Immature natural killer cell (primary cell): ENCODE measurements at regions not wholly inside any gene's neighbourhood (a gene's known extent, or its start where the extent isn't known, plus 50 kb on each side); places are given as distances from the start of the nearest gene placed in this dataset.
"Not testable (repeated sequence)": the region's sequence is repeated elsewhere in the genome, so short reads cannot be mapped to it uniquely, and the experiment has no call there.

ENCODE experiments used
- DNase-seq, 3 donors: peaks; one replicate each; pipeline ENCODE4 v3.0.0; 2022; ENCODE audit warnings: mixed read lengths in 1 of 3
- H3K27ac Mint-ChIP-seq, 6 donors: one replicate each; pipeline ENCODE4 v1.8.0; 2020; ENCODE audit warnings: mixed read lengths in 6 of 6, mild to moderate bottlenecking in 5 of 6, inconsistent platforms in 4 of 6, moderate library complexity in 3 of 6
- H3K27me3 Mint-ChIP-seq, 3 donors: one replicate each; pipeline ENCODE4 v1.8.0; 2020 to 2021; ENCODE audit warnings: low read depth in 3 of 3, mild to moderate bottlenecking in 3 of 3, mixed read lengths in 3 of 3, moderate library complexity in 3 of 3, inconsistent platforms in 1 of 3
- H3K36me3 Mint-ChIP-seq, 3 donors: one replicate each; pipeline ENCODE4 v1.8.0; 2020; ENCODE audit warnings: mixed read lengths in 3 of 3, inconsistent platforms in 2 of 3, mild to moderate bottlenecking in 2 of 3
- H3K4me1 Mint-ChIP-seq, 2 donors: one replicate each; pipeline ENCODE4 v1.8.0; 2020; ENCODE audit warnings: inconsistent platforms in 2 of 2, mild to moderate bottlenecking in 2 of 2, mixed read lengths in 2 of 2, moderate library complexity in 1 of 2
- H3K4me3 Mint-ChIP-seq, 5 donors: one replicate each; pipeline ENCODE4 v1.8.0; 2020; ENCODE audit warnings: mild to moderate bottlenecking in 5 of 5, mixed read lengths in 5 of 5, inconsistent platforms in 3 of 5, moderate library complexity in 3 of 5
- H3K9me3 Mint-ChIP-seq, 6 donors: one replicate each; pipeline ENCODE4 v1.8.0; 2020; ENCODE audit warnings: mild to moderate bottlenecking in 6 of 6, mixed read lengths in 6 of 6, inconsistent platforms in 4 of 6, moderate library complexity in 3 of 6

- no peak for DNase-seq
- H3K4me1 Mint-ChIP-seq, result no peaks in the 10 kb centered on the region
- H3K27ac Mint-ChIP-seq, result no peak overlapping the region
- no peak overlapping the region for H3K4me3 Mint-ChIP-seq
- peaks cover 0 to 40% (median 18%) of the 10 kb centered on the region in 6 donors for H3K9me3 Mint-ChIP-seq
- H3K36me3 Mint-ChIP-seq, result no peaks in the 10 kb centered on the region
- no peaks in the 10 kb centered on the region for H3K27me3 Mint-ChIP-seq
Observed at GRCh38 chr10:57119684-57120083, 758.6 kb upstream of the ZWINT start.

- H3K9me3 Mint-ChIP-seq, result peaks cover 2 to 34% (median 11%) of the 10 kb centered on the region in 6 donors
- peaks cover 0 to under 1% (median 0%) of the 10 kb centered on the region in 3 donors for H3K27me3 Mint-ChIP-seq
- no peaks in the 10 kb centered on the region for H3K36me3 Mint-ChIP-seq
- H3K27ac Mint-ChIP-seq, result no peak overlapping the region
- no peak overlapping the region for H3K4me3 Mint-ChIP-seq
- no peaks in the 10 kb centered on the region for H3K4me1 Mint-ChIP-seq
- DNase-seq, result no peak
Observed at GRCh38 chr10:57113545-57113944, 752.5 kb upstream of the ZWINT start.

DNA sequence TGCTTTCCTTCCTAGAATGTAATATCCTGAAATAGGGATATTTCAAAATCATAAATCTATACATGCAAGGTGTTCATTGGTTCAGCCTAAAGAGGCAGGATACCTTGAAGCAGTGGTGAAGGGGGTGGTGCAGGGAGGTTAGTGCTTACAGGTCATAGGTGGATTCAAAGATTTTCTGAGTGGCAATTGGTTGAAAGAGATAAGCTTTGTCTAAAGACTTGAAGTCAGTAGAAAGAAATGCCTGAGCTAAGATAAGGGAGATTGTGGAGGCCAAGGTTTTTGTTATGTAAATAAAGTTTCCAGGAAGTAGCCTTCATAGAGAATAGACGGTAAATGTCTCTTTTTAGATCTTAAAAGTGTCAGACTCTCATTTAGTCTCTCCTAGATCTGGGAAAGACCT, 741.2 kb upstream of the ZWINT start:
- Mint-ChIP-seq H3K27ac (no peak overlapping the region), H3K4me1 (no peaks in the 10 kb centered on the region), H3K4me3 (no peak overlapping the region), H3K9me3 (peaks cover 2 to 30% (median 19%) of the 10 kb centered on the region in 6 donors), H3K36me3 (no peaks in the 10 kb centered on the region), H3K27me3 (no peaks in the 10 kb centered on the region)
- no peak for DNase-seq

DNA sequence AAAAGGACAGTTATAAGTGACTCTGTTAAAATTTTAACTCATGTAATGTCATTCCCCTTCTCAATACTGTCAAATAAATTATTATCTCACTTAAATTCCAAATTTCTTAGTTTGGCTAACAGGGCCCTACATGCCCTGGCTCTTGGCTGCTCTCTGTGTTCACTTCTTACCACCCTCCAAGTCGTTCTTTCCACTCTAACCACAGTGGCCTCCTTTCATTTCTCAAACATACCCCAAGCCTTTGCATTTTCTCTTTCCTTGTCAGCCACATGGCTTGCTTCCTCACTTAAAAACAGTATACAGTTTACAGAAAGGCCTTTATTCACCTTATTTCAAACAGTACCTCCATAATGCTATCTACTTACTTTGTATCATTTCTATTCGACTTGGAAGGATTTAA, 737.1 kb upstream of the ZWINT start:
- DNase-seq, result no peak
- no peaks in the 10 kb centered on the region for H3K36me3 Mint-ChIP-seq
- H3K9me3 Mint-ChIP-seq, result peaks cover 0 to 28% (median 18%) of the 10 kb centered on the region in 6 donors
- no peak overlapping the region for H3K4me3 Mint-ChIP-seq
- no peaks in the 10 kb centered on the region for H3K27me3 Mint-ChIP-seq
- no peaks in the 10 kb centered on the region for H3K4me1 Mint-ChIP-seq
- H3K27ac Mint-ChIP-seq, result no peak overlapping the region

DNA sequence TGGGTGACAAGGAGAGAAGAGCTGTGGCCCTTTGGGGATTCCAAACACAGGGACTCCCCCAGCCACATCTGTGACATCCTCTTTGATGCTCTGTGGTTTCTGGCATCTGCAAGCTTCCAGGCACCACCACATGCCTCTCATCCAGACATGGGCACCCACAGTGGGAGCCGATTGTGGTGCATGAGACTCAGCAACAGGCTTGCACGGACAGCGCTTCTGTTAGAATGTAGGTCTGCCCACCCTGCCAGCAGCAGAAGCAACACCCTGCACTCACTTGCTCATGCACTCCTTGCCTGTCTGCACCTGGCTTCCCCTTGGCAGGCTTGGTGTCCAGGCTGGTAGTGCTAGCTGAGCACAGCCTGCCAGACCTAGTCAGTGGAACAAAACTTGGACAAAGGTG, 735.0 kb upstream of the ZWINT start:
- Mint-ChIP-seq H3K4me1 (no peaks in the 10 kb centered on the region), H3K9me3 (peaks cover 0 to 33% (median 21%) of the 10 kb centered on the region in 6 donors), H3K4me3 (no peak overlapping the region), H3K27me3 (no peaks in the 10 kb centered on the region), H3K27ac (no peak overlapping the region), H3K36me3 (no peaks in the 10 kb centered on the region)
- DNase-seq, result no peak

GRCh38 chr10:57094965-57095364, 733.9 kb upstream of the ZWINT start:
- no peak overlapping the region for H3K4me3 Mint-ChIP-seq
- H3K27me3 Mint-ChIP-seq, result no peaks in the 10 kb centered on the region
- DNase-seq, result no peak
- no peaks in the 10 kb centered on the region for H3K36me3 Mint-ChIP-seq
- H3K4me1 Mint-ChIP-seq, result no peaks in the 10 kb centered on the region
- no peak overlapping the region for H3K27ac Mint-ChIP-seq
- H3K9me3 Mint-ChIP-seq, result peaks cover 0 to 33% (median 19%) of the 10 kb centered on the region in 6 donors

DNA sequence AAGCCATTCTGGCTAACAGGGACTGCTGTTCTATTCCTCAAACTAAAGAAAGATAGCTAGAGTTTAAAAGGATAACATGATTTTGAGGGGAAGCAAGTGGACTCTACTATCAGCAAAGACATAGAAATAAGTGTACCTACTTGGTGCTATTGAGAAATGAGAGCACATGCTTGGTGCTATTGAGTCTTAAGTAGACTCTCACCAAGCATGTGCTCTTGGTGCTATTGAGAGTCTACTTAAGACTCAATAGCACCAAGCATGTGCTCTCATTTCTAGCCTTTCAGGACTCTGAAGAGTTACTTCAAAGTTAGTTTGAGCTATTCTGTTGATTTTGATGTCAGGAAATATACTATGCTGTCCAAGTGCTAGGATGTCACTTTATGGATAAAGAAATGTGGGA, 733.0 kb upstream of the ZWINT start:
- H3K4me3 Mint-ChIP-seq, result no peak overlapping the region
- H3K9me3 Mint-ChIP-seq, result peaks cover 0 to 35% (median 19%) of the 10 kb centered on the region in 6 donors
- H3K4me1 Mint-ChIP-seq, result no peaks in the 10 kb centered on the region
- no peak for DNase-seq
- H3K36me3 Mint-ChIP-seq, result no peaks in the 10 kb centered on the region
- H3K27me3 Mint-ChIP-seq, result no peaks in the 10 kb centered on the region
- H3K27ac Mint-ChIP-seq, result no peak overlapping the region

DNA sequence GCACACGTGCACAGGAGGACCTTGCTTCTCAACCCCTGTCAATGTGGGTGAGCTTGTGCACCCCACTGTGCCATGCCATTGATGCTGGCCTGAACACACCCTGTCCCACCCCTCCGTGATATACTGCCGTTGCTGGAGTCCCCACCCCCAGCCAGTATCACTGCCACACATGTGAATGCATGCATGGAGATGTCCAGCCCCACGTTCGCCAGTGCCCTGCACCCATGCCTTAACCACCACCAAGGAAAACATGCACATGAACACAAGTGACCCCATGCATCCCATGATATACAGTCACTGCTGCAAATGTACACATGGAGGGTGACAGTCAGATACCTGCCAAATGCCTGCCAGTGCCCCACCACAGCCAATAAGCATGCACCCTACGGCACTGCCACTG, 692.5 kb upstream of the ZWINT start:
- no peak for DNase-seq
- no peaks in the 10 kb centered on the region for H3K36me3 Mint-ChIP-seq
- no peak overlapping the region for H3K27ac Mint-ChIP-seq
- H3K9me3 Mint-ChIP-seq, result peaks cover 16 to 67% (median 43%) of the 10 kb centered on the region in 6 donors
- H3K4me3 Mint-ChIP-seq, result no peak overlapping the region
- H3K27me3 Mint-ChIP-seq, result no peaks in the 10 kb centered on the region
- H3K4me1 Mint-ChIP-seq, result no peaks in the 10 kb centered on the region

GRCh38 chr10:57049096-57049495, 688.0 kb upstream of the ZWINT start:
- Mint-ChIP-seq H3K27ac (no peak overlapping the region), H3K4me3 (no peak overlapping the region), H3K4me1 (no peaks in the 10 kb centered on the region), H3K9me3 (peaks cover 10 to 43% (median 24%) of the 10 kb centered on the region in 6 donors), H3K36me3 (no peaks in the 10 kb centered on the region), H3K27me3 (no peaks in the 10 kb centered on the region)
- DNase-seq, result no peak

GRCh38 chr10:57038531-57038930, 677.5 kb upstream of the ZWINT start:
- no peak overlapping the region for H3K4me3 Mint-ChIP-seq
- H3K9me3 Mint-ChIP-seq, result peaks cover 0 to 25% (median 17%) of the 10 kb centered on the region in 6 donors
- DNase-seq, result no peak
- H3K4me1 Mint-ChIP-seq, result no peaks in the 10 kb centered on the region
- H3K36me3 Mint-ChIP-seq, result no peaks in the 10 kb centered on the region
- no peak overlapping the region for H3K27ac Mint-ChIP-seq
- H3K27me3 Mint-ChIP-seq, result peaks cover 0 to 3% (median 0%) of the 10 kb centered on the region in 3 donors

DNA sequence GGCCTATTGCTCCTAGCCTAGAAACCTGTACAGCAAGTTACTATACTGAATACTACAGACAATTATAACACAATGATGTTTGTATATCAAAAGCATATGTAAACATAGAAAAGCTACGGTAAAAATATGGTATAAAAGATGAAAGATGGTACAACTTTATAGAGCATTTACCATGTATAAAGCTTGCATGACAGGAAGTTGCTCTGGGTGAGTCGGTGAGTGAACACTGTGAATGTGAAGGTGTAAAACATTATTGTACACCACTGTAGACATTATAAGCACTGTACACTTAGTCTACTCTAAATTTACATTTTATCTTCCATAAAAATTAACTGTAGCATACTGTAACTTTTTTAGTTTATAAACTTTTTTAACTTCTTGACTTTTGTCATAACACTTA, 674.3 kb upstream of the ZWINT start:
- no peak overlapping the region for H3K4me3 Mint-ChIP-seq
- peaks cover 0 to 6% (median 0%) of the 10 kb centered on the region in 3 donors for H3K36me3 Mint-ChIP-seq
- no peaks in the 10 kb centered on the region for H3K27me3 Mint-ChIP-seq
- DNase-seq, result no peak
- H3K27ac Mint-ChIP-seq, result no peak overlapping the region
- peaks cover 14 to 41% (median 23%) of the 10 kb centered on the region in 6 donors for H3K9me3 Mint-ChIP-seq
- H3K4me1 Mint-ChIP-seq, result no peaks in the 10 kb centered on the region

DNA sequence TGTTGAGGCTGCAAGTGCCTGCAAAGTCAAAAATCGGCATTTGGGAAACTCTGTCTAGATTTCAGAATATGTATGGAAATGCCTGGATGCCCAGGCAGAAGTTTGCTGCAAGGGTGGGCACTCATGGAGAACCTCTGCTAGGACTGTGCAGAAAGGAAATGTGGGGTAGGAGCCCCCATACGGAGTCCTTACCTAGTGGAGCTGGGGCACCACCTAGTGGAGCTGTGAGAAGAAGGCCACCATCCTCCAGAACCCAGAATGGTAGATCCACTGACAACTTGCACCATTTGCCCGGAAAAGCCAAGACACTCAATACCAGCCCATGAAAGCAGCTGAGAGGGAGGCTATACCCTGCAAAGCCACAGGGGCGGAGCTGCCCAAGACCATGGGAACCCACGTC, 671.2 kb upstream of the ZWINT start:
- not testable (repeated sequence) for H3K27me3 Mint-ChIP-seq, H3K27ac Mint-ChIP-seq, H3K4me1 Mint-ChIP-seq, H3K36me3 Mint-ChIP-seq, DNase-seq, H3K4me3 Mint-ChIP-seq
- H3K9me3 Mint-ChIP-seq, result peaks cover 14 to 54% (median 27%) of the 10 kb centered on the region in 6 donors

GRCh38 chr10:57031346-57031745, 670.3 kb upstream of the ZWINT start:
- H3K4me3 Mint-ChIP-seq, result no peak overlapping the region
- no peaks in the 10 kb centered on the region for H3K27me3 Mint-ChIP-seq
- DNase-seq, result no peak
- peaks cover 14 to 57% (median 25%) of the 10 kb centered on the region in 6 donors for H3K9me3 Mint-ChIP-seq
- no peaks in the 10 kb centered on the region for H3K4me1 Mint-ChIP-seq
- no peak overlapping the region for H3K27ac Mint-ChIP-seq
- H3K36me3 Mint-ChIP-seq, result peaks cover 0 to 6% (median 0%) of the 10 kb centered on the region in 3 donors

DNA sequence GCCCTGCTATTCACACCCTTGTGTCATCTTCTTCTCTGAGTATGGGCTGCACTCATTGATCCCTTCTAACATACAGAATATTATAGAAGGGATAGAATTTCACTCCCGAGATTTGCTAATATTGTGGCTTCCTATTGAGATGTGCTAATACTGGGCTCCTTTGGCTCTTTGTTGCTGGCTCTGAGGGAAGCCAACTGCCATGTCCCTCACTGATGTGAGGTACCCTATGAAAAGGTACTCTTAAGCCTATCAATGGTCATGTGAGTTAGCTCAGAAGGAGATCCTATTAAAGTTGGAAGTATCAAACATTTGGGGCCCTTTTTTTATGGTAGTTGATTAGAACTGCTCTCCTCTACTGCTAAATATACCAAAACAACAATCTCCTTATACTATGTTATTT, 665.2 kb upstream of the ZWINT start:
- Mint-ChIP-seq H3K4me1 (no peaks in the 10 kb centered on the region), H3K27me3 (no peaks in the 10 kb centered on the region), H3K36me3 (peaks cover 0 to 6% (median 0%) of the 10 kb centered on the region in 3 donors), H3K4me3 (no peak overlapping the region), H3K9me3 (peaks cover 9 to 46% (median 27%) of the 10 kb centered on the region in 6 donors), H3K27ac (no peak overlapping the region)
- DNase-seq, result no peak

- no peak for DNase-seq
- Mint-ChIP-seq H3K9me3 (peaks cover 7 to 46% (median 26%) of the 10 kb centered on the region in 6 donors), H3K4me1 (no peaks in the 10 kb centered on the region), H3K27me3 (no peaks in the 10 kb centered on the region), H3K27ac (no peak overlapping the region), H3K4me3 (no peak overlapping the region), H3K36me3 (no peaks in the 10 kb centered on the region)
Observed at GRCh38 chr10:57023626-57024025, 662.6 kb upstream of the ZWINT start.
